CD4-positive, alpha-beta T cell (primary cell): ENCODE measurements at regions not wholly inside any gene's neighbourhood (a gene's known extent, or its start where the extent isn't known, plus 50 kb on each side); places are given as distances from the start of the nearest gene placed in this dataset.

ENCODE experiments used
- ATAC-seq: fragments of 200-7000 bp; cut with Tn5 transposase; one replicate; pipeline ENCODE4 v1.10.0; 2022; ENCODE audit warnings: mild to moderate bottlenecking; ENCODE audit not compliant: poor library complexity
- CTCF ChIA-PET: fragments of 350-600 bp; sonication (Branson Sonifier 250); formaldehyde crosslinking; loops from one replicate; lab custom pipeline; 2021; ENCODE audit warnings: antibody characterized with exemption, inconsistent platforms; lab: Charles Lee
- POLR2A ChIA-PET: fragments of 350-600 bp; sonication (Branson Sonifier 250); formaldehyde crosslinking; loops from one replicate; lab custom pipeline; 2021; ENCODE audit warnings: antibody characterized with exemption, inconsistent platforms; lab: Charles Lee
- DNase-seq, 14 experiments: peaks; one replicate each; pipeline ENCODE4 v3.0.0-alpha.2; 2013 to 2020; ENCODE audit warnings: mixed read lengths in 2 of 14
- H3K27ac ChIP-seq, 2 donors: one replicate each; pipeline versions ENCODE4 v1.5.1 to v1.7.0; 2013; ENCODE audit warnings: low read length in 2 of 2, low read depth in 1 of 2, mild to moderate bottlenecking in 1 of 2
- H3K27me3 ChIP-seq, 2 experiments: 1 replicate in 1 of 2; 2 replicates in 1 of 2; pipeline versions ENCODE4 v1.6.1 to v1.7.0; 2013; ENCODE audit warnings: low read length in 2 of 2, control low read depth in 1 of 2, mild to moderate bottlenecking in 1 of 2, moderate library complexity in 1 of 2; ENCODE audit not compliant: insufficient read depth in 2 of 2, control insufficient read depth in 1 of 2
- H3K36me3 ChIP-seq: one replicate; pipeline ENCODE4 v1.6.1; 2013; ENCODE audit warnings: low read length, control low read depth; ENCODE audit not compliant: insufficient read depth
- H3K4me1 ChIP-seq: one replicate; pipeline ENCODE4 v1.6.1; 2013; ENCODE audit warnings: low read length, control low read depth; ENCODE audit not compliant: insufficient read depth
- H3K4me3 ChIP-seq: one replicate; pipeline ENCODE4 v1.5.1; 2013; ENCODE audit warnings: mild to moderate bottlenecking, low read length, moderate library complexity
- H3K9me3 ChIP-seq, 2 experiments: 1 replicate in 1 of 2; 2 replicates in 1 of 2; pipeline versions ENCODE4 v1.6.1 to v1.7.0; 2013; ENCODE audit warnings: low read length in 2 of 2, mild to moderate bottlenecking in 2 of 2, control low read depth in 1 of 2, moderate library complexity in 1 of 2; ENCODE audit not compliant: control insufficient read depth in 1 of 2, insufficient read depth in 1 of 2
- H3K27ac Mint-ChIP-seq: one replicate; pipeline ENCODE4 v1.8.0; 2020; ENCODE audit warnings: mixed read lengths
- H3K27me3 Mint-ChIP-seq: one replicate; pipeline ENCODE4 v1.8.0; 2021; ENCODE audit warnings: mixed read lengths
- H3K36me3 Mint-ChIP-seq: one replicate; pipeline ENCODE4 v1.8.0; 2021; ENCODE audit warnings: low read depth, mixed read lengths
- H3K4me1 Mint-ChIP-seq: one replicate; pipeline ENCODE4 v1.8.0; 2021; ENCODE audit warnings: low read depth, mixed read lengths
- H3K4me3 Mint-ChIP-seq: one replicate; pipeline ENCODE4 v1.8.0; 2020; ENCODE audit warnings: mild to moderate bottlenecking, mixed read lengths
- H3K9me3 Mint-ChIP-seq: one replicate; pipeline ENCODE4 v1.8.0; 2020; ENCODE audit warnings: mixed read lengths
- CTCF ChIP-seq: fragments of 200-600 bp; IDR thresholded peaks from one replicate; pipeline ENCODE4 v1.8.0; 2022; ENCODE audit warnings: antibody characterized with exemption, mild to moderate bottlenecking
- intact Hi-C, 2 experiments: fragments of 100-400 bp; cut with DNase I in 1 of 2; cut with micrococcal nuclease in 1 of 2; formaldehyde crosslinking; loops; one replicate each; pipeline versions ENCODE4 v1.15.1 to v1.9.0; 2023 to 2025; cut with DNase I, micrococcal nuclease

GRCh38 chr7:13153266-13153665 is 465.8 kb downstream of the ARL4A start:
- Mint-ChIP-seq H3K9me3 (no peaks in the 10 kb centered on the region), H3K27me3 (no peaks in the 10 kb centered on the region), H3K4me1 (no peaks in the 10 kb centered on the region), H3K36me3 (no peaks in the 10 kb centered on the region), H3K27ac (no peak overlapping the region), H3K4me3 (no peak overlapping the region)
- Histone ChIP-seq H3K27me3 (no peaks in the 10 kb centered on the region), H3K27ac (no peak overlapping the region), H3K4me1 (no peaks in the 10 kb centered on the region), H3K4me3 (no peak overlapping the region), H3K9me3 (no peaks in the 10 kb centered on the region), H3K36me3 (no peaks in the 10 kb centered on the region)
- intact Hi-C loops = no loop called here
- ATAC-seq (no peak), DNase-seq (no peak)
- ChIA-PET POLR2A (no interaction called here), CTCF (no interaction called here)
- no peak for TF ChIP-seq CTCF

GRCh38 chr7:13153742-13154141 is 466.3 kb downstream of the ARL4A start:
- intact Hi-C loops = no loop called here

GRCh38 chr7:13155188-13155587 is 467.8 kb downstream of the ARL4A start:
- Mint-ChIP-seq H3K9me3 (no peaks in the 10 kb centered on the region), H3K4me3 (no peak overlapping the region), H3K27me3 (no peaks in the 10 kb centered on the region), H3K36me3 (no peaks in the 10 kb centered on the region), H3K4me1 (no peaks in the 10 kb centered on the region), H3K27ac (no peak overlapping the region)
- no peaks in the 10 kb centered on the region for H3K36me3 ChIP-seq
- DNase-seq (no peak), ATAC-seq (no peak)
- no peak overlapping the region for H3K27ac ChIP-seq
- no peaks in the 10 kb centered on the region for H3K9me3 ChIP-seq
- POLR2A ChIA-PET = no interaction called here
- intact Hi-C loops = no loop called here
- CTCF ChIA-PET = no interaction called here
- TF ChIP-seq CTCF = no peak
- no peak overlapping the region for H3K4me3 ChIP-seq
- H3K4me1 ChIP-seq = no peaks in the 10 kb centered on the region
- H3K27me3 ChIP-seq = no peaks in the 10 kb centered on the region

More at GRCh38 chr7:13153742-13154141, 466.3 kb downstream of the ARL4A start:
- no peak overlapping the region for H3K4me3 ChIP-seq
- Mint-ChIP-seq H3K4me3 (no peak overlapping the region), H3K9me3 (no peaks in the 10 kb centered on the region), H3K4me1 (no peaks in the 10 kb centered on the region), H3K27ac (no peak overlapping the region), H3K36me3 (no peaks in the 10 kb centered on the region), H3K27me3 (no peaks in the 10 kb centered on the region)
- TF ChIP-seq CTCF = no peak
- POLR2A ChIA-PET = no interaction called here
- ATAC-seq (no peak), DNase-seq (no peak)
- H3K4me1 ChIP-seq = no peaks in the 10 kb centered on the region
- H3K9me3 ChIP-seq = no peaks in the 10 kb centered on the region
- no peaks in the 10 kb centered on the region for H3K36me3 ChIP-seq
- H3K27me3 ChIP-seq = no peaks in the 10 kb centered on the region
- CTCF ChIA-PET = no interaction called here
- H3K27ac ChIP-seq = no peak overlapping the region
